Endometrial microvascular endothelial cells (primary cell): ENCODE measurements at regions not wholly inside any gene's neighbourhood (a gene's known extent, or its start where the extent isn't known, plus 50 kb on each side); places are given as distances from the start of the nearest gene placed in this dataset.

Source experiments
- in situ Hi-C: cut with HindIII; loops from 2 replicates; pipeline ENCODE4 v1.10.0; 2017; ENCODE audit warnings: low sequenced_read_pairs, low pct_unique_long_range_greater_than_20kb; ENCODE audit errors: inconsistent ontology term

DNA sequence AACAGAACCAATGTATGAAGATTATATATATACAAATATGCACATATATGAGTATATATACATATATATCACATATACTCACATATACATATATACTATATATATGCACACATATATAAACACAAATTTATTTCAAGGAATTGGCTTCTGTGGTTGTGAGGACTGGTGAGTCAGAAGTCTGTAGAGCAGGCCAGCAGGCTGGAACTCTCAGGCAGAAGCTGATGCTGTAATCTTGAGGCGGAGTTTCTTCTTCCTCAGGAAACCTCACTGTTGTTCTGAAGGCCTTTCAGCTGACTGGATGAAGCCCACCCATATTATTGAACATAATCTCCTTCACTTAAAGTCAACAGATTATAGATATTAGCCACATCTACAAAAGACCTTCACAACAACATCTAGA, 143.9 kb upstream of the CREB1 start:
- in situ Hi-C loops, result no loop called here

DNA sequence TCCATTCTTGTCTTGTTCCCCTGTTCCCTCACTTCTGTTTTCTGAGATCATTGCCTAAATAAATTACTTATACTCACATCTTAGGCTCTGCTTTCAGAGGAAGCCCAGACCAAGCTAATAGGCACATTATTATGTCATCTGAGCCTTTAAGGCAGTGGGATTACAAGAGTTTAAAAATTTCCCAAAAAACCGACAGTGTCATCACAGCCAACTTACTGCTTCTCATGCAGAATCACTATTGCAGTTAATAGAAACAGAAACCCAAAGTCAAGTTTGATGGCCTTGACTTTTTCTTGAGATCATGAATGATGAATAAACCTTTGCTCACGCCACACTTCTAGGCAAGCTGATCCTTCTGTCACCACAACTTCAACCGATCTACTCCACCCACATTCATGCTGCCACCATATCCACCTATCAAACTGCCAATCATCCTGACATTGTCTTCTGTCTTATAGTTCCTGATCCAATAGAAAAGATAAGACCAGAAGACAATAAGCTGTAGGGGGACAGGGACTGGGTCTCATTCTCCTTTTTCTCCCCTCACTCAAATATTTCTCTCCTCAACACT, 142.7 kb upstream of the CREB1 start:
- in situ Hi-C loops, result no loop called here

DNA sequence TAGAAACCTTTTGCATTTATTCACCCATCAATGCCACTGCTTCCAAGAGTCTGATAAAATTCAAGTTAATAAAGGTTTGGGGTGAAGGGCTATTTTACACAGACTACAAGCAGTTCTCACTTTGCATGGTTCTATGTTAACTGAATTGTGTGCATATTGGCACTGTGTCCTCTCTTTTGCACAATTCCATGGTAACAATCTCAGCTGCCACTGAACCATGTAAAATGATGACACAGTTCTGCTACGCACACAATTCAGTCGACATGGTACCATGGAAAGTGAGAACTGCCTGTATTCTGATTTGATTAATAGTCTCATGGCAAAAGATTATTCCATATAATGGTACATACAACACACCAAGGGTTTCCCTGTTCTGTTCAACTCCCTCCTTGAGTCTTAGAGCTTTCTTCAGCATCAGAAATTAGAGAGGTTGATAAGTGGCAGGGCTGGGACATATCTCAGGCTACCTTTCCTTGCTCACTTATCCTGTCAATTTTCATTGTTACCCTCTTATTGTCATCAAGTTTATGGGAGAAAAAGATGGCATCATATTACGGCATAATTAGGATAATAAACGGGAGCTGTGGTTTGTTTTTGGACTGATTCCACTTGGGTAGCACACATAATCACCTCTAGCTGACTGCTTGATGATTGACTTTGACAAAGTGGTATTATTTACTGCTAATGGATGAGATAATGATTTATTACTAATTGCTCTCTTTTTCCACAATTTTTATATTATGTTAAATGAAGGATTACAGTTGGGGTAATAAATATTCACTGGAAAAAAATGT, 139.3 kb upstream of the CREB1 start:
- in situ Hi-C loops, result no loop called here

DNA sequence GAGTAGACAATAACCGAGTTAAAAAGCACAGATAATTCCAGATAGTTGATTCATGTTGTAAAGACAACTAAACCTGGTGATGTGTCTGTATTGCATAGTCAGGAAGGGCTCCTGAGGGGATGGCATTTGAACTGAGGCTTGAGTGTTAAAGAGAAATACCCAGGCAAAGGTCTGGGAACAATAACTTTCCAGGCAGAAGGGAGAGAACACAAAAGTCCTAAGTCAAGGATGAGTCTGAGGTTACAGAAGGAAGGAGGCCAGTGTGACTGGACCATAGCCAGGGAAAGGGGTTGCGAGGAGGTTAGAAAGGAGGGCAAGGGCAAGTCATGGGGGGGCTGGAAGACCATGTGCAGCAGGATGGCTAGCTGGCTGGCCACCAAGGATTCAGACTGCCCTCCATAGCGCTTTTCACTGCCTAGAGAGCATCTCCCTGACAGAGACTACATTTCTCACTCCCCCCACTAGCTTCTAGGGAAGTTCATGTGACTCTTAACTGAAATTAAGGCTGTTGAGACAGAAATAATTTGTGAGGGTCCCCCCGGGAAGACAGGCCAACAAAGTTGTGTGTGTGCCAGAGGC, 135.5 kb upstream of the CREB1 start:
- in situ Hi-C loops, result no loop called here

- in situ Hi-C loops, result no loop called here
Measured at GRCh38 chr2:207394812-207395534, 134.8 kb upstream of the CREB1 start.

- in situ Hi-C loops, result no loop called here
Measured at GRCh38 chr2:207395535-207396251, 134.1 kb upstream of the CREB1 start.

DNA sequence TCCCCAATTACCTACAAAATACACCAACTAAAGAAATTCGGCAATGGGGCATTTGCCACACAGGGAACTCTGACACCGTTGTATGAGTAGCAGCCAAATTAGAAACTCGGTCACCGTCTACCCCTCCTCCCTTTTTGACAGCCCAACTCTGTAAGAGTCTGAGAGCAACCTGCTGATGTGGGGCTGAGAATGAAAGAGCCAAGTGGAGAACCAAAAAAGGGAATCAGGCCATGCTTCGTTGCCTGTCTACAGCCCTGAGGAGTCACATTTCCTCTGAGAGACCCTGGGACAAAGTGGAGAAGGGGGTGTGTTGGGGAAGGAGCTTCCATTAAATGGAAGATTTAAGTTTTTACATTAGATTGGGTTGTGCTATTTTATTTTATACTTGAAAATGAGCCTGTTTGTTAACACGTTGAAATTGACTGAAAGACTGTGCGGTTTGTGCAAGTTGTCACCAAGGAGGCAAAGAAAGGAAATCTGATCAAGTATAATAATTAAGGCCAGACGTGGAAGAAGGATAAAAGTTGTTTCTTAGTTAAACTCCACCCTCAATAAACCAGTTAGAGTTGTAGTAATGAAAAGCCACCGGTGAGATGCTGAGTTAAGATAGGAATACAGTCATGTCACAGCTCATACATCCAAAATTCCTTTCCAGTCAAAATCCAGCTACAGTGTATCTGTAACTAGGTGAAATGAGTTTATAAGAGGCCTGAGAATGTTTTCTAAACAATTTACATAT, 131.7 kb upstream of the CREB1 start:
- in situ Hi-C loops, result no loop called here

DNA sequence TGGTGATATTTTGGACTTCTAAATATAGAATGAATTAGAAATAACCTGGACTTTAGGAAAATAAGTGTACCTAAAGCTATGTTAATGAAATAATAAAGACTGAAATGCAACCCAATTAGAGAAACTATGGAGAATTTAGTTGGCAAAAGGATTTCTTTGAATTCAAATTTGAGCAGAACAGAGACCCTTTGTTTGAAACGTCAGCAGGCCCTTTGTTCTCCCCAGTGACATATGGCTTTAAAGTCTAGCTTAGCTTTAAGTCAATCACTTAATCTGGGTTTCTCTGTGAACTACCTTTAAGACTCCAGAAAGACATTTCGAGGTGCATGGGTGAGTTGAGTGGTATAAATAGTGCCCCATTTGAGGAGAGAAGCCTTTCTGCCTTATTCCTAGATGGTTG, 130.5 kb upstream of the CREB1 start:
- in situ Hi-C loops, result no loop called here

DNA sequence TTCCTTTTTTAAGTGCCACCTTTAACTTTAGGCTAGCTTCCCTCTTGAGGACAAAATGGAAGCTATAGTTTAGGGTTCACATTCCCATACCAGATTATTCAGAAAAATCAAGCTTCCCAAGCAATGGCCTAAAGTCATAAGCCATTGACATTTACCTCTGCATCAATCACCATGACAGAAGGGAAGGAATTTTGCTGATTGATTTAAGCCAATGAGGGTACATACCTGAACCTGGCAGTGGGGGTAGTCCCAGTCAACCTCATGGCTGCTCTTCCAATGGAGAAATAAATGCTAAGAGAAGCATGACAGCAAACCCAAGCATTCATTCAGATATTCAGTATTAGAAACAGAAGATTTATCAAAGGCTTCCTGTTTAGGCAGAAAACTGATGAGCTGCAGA, 128.4 kb upstream of the CREB1 start:
- in situ Hi-C loops, result no loop called here

DNA sequence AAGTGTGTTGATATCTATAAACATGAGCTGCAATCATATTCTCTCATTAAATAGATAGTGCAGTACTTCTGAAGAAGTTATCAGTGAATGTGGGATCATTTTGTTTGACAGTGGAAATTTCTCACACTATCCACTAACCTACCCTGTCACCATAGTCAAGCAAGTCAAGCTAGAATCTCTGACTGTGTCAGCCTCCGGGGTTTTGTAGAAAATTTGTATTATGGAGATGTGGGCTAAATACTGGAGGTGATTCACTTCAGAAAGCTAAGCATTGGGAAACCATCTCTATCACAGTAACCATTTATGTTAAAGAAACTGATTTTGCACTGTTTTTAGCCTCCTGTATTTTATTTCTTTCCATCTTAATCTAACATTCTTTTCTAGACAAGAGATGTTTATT, 126.6 kb upstream of the CREB1 start:
- in situ Hi-C loops, result no loop called here

- in situ Hi-C loops, result no loop called here
Measured at GRCh38 chr2:207403950-207404349, 125.8 kb upstream of the CREB1 start.

DNA sequence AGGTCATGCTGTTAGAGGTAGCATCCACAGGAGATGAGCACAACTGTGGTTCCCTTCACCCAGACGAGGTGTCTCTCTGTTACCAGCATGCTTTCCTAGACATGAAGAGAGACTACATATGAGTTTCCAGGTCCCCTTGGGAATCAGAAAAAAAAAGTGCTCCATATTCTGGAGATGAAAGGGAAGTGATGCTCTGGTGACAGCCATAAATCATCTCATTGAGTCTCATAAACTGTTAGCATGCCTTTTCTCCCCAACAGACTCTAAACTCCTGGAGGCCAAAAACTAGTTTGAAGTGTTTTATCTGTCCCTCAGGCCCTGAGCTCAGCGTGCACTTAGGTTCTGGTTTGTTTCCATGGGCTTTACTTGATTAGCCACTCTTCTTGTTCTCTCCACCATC, 124.6 kb upstream of the CREB1 start:
- in situ Hi-C loops, result no loop called here

GRCh38 chr2:207408086-207408794, 121.5 kb upstream of the CREB1 start:
- in situ Hi-C loops, result no loop called here

- in situ Hi-C loops, result no loop called here
Measured at GRCh38 chr2:207409517-207409916, 120.2 kb upstream of the CREB1 start.

- in situ Hi-C loops, result no loop called here
Measured at GRCh38 chr2:207412787-207413310, 116.9 kb upstream of the CREB1 start.

GRCh38 chr2:207413376-207413907, 116.3 kb upstream of the CREB1 start:
- in situ Hi-C loops, result no loop called here

DNA sequence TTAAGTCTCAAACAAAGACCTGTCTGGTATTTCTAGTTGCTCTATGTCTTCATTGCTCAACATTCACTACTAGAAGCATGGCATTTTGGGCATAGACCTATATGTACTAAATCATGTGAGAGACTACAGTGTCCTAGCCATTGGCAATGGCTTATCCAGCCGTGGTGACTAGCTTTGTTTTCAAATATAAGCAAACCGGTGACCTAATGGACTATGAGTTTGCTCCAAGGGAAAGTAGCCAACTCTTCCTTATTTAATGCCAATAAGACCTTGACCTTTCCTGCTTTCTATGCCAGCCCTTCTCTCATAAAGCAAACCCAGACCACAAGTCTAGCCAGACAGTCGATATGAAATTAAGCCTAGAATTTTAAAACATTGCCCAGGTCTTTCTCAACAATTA, 113.7 kb upstream of the CREB1 start:
- in situ Hi-C loops, result no loop called here

DNA sequence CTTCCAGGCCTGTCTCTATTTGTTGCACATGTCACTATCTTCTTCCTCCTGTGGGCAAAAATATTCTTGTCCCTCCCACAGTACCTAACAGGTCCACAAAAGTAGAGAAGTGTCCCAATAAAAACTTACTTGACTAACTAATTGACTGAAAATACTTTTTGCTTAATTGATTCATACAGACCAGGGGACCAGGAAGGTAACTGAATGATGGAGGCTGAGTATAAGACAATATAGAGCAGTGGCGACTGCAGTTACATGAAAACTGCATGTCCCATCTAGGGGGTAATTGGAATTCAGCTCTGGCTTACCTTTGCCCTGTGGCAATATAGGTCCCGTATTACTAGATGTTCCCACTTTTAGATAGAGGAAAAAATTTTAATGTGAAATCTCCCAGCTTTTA, 112.9 kb upstream of the CREB1 start:
- in situ Hi-C loops, result no loop called here
